ENCODE measurements at regions not wholly inside any gene's neighbourhood (a gene's known extent, or its start where the extent isn't known, plus 50 kb on each side); places are given as distances from the start of the nearest gene placed in this dataset.
"Not testable (repeated sequence)": the region's sequence is repeated elsewhere in the genome, so short reads cannot be mapped to it uniquely, and the experiment has no call there.

DNA sequence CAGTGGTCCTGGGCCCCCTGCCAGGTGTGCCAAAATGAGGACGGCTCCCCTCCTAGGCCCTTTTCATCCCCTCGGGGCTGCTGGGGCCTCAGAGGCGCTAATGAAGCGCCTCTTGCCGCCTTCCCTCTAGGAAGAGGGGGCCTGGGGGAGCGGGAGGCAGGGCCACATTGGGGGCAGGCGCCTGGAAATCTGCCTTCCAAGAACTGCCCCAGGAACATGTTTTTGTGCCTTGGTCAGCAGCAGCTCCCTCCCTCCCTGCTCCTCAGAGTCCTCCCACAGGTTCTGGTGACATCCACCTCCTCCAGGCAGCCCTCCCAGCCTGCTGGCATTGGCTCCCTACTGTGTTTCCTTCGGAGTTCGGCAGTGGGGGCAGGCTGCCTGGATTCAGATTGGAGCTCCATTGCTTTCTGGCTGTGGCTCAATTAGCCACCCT, 155.3 kb downstream of the CRLF3 start:
- not testable (repeated sequence) for ATAC-seq

GRCh38 chr17:30668360-30669181, 155.9 kb downstream of the CRLF3 start:
- peak; percentile 34 for ATAC-seq

DNA sequence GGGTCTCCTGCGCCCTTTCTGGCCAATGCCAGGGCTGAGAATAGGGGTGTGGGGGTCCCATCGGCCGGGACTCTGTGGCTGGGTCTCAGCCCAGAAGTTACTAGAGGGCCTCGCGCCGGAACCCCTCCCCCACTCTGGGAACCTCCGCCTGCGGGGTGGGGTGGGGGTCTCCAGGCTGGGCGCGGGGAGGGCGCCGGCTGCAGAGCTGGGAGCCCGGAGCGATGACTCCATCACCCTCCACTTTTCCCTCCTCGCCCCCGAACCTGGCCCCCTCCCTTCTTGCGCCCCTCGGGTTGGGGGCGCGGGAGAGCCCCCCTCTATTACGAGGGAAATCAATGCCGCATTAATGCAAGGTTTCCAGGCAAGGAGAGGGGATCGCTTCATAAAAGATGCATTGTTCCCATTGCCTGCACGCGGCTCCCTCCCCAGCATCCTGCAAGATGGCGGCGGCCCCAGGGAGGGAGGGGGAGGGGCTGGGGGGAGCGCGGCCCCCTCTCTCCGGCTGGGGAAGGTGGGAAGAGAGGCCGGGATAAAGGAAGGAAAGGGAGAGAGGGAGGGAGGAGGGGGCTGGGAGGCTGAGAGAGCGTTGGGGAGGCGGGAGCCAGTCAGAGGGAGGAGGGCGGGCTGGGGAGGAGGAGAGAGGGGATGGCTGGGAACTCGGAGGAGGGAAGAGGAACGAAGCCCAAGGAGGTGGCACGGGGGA, 156.7 kb downstream of the CRLF3 start:
- ATAC-seq: peak; percentile 95

DNA sequence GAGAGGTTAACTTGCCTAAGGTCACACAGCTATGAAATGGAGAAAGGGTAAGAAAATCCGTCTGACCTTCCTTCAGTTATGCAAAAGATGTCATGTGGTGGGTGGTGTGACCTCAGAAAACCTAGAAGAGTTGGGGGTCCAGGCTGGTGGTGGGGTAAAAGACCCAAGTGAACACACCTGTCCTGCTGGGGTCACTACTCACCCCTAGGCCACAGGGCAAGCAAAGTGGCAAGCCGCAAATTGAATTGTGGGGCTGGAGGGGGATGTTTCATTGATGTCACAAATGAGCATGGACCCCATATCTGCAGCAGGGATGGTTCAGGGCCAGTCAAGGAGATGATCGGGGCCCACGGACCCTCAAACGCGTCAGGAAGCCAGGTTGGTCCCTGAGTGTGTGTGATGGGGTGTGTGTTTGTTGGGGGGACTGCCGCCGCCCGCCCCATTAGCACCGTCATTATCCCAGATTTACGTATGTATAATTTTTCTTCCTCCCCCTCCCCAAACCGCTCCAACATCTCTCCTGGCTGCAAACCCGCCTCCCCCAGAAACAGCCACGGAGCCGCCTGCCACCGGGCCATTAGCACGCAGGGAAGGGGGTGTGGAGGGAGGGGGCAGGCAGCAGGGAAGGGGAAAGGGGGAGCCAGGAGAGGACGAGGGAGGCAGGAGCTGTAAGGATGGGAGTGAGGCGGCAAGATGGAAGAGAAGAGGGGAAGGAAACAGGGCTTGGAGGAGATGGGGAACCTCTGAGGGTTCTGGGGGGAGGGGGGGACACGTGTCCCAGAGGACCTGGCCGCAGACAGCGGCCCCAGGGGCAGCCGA, 157.4 kb downstream of the CRLF3 start:
- ATAC-seq: peak; percentile 32

DNA sequence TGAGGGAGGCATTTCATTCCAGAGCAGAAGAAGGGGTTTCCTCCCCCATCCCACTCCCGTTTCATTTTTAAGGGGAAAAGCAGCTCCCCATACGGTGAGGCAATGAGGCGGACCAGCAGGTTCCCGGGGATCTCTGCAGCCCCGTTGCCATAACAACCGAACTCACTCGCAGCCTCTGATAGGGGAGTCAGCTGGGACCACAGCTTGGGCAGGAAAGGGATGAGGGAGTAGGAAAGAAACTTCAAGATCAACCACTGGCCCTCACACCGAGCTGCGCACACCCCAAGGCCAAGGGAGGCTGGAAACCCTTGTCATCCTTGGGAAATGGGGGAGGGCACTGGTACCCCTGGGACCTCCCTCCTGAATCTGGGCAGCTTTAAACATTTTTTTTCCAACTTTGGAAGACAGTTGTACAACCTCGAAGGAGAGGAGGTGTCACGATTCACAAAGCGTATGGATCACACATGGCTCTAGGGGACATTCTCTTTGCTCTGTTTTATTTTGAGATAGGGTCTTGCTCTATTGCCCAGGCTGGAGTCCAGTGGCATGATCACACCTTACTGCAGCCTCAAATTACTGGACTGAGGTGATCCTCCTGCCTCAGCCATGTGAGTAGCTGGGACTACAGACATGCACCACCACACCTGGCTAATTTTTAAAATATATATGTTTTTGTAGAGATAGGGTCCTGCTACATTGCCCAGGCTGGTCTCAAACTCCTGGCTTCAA, 160.6 kb downstream of the CRLF3 start:
- not testable (repeated sequence) for ATAC-seq

DNA sequence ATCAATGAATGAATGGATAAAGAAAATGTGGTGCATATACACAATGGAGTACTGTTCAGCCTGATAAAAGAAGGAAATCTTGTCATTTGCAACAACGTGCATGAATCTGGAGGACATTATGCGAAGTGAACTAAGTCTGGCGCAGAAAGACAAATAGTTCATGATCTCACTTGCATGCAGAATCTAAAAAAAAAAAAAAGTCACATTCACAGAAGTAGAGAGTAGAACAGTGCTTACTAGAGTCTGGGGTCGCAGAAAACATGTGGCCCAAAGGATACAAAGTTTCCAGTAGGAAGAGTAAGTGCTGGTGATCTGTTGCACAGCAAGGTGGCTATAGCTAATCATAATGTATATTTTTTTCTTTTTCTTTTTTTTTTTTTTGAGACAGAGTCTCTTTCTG, 167.3 kb downstream of the CRLF3 start:
- ATAC-seq: not testable (repeated sequence)

DNA sequence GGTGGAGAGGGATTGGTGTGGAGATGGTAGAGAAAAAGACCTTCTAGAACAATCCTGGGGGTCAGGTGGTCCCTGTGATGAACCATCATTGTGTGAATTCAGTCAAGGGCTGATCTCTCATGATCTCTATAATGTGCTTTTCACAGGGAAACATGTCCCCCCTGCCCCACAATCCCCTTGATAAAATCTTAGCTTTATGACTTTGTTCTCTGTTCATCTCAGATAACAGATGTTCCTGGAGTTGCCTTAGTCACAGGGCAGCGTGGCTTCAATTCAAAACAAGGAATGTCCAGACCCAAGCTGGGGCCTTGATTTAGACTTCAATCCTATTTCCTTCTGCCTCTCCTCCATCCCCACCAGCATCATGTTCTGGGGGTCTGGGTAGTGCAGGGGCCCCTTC, 171.5 kb downstream of the CRLF3 start:
- not testable (repeated sequence) for ATAC-seq

- not testable (repeated sequence) for ATAC-seq
Observed at GRCh38 chr17:30650149-30650548, 172.9 kb downstream of the GOSR1 start.

- ATAC-seq: not testable (repeated sequence)
Observed at GRCh38 chr17:30648015-30648620, 170.9 kb downstream of the GOSR1 start.

GRCh38 chr17:30645875-30646274, 168.7 kb downstream of the GOSR1 start:
- not testable (repeated sequence) for ATAC-seq

DNA sequence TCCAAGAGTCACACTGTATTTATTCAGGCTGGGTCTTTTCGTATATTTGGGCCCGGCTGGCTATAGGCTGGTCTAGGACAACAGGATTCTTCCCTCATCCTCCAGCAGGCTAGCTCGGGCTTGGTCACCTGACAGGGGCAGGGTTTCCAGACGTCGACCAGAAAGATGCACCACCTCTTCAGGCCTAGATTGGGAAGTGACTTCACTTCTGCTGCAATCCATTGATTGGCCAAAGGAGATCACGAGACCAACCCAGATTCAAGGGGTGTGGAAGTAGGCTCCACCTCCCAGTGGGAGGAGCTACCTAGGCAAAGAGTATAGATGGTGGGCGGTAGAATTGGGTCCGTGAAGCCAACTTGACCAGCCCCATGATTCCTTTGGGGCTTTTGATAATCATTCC, 167.5 kb downstream of the GOSR1 start:
- ATAC-seq: peak; percentile 89

DNA sequence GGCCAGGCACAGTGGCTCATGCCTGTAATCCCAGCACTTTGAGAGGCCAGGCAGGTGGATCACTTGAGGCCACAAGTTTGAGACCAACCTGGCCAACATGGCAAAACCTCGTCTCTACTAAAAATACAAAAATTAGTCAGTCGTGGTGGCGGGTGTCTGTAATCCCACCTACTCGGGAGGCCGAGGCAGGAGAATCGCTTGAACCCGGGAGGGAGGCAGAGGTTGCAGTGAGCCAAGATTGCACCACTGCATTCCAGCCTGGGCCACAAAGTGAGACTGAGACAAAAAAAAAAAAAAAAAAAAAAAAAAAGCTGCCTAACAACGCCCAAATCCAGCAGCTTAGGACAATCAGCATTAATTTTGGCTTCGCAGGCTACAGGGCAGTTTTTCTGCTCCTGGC, 167.1 kb downstream of the GOSR1 start:
- ATAC-seq: not testable (repeated sequence)

DNA sequence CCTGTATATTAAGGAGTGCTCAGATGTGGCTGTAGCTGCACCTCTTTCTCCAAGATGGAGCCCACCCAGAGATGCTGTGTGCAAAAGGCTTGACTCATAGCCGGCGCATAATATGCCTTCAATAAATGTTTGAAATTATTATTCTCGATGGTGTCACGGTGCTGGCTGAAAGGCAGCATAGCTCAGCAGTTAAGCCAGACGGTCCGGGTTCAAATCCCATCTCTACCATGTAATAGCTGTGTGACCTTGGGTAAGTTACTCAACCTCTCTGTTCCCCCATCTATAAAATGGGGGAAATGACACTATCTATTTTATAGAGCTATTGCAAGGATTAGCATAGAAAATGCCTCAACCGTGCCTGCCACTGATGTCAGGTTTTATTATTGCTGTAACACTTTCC, 164.2 kb downstream of the GOSR1 start:
- not testable (repeated sequence) for ATAC-seq

- ATAC-seq: not testable (repeated sequence)
Observed at GRCh38 chr17:30639391-30639790, 162.2 kb downstream of the GOSR1 start.

GRCh38 chr17:30638968-30639367, 161.8 kb downstream of the GOSR1 start:
- ATAC-seq: not testable (repeated sequence)

DNA sequence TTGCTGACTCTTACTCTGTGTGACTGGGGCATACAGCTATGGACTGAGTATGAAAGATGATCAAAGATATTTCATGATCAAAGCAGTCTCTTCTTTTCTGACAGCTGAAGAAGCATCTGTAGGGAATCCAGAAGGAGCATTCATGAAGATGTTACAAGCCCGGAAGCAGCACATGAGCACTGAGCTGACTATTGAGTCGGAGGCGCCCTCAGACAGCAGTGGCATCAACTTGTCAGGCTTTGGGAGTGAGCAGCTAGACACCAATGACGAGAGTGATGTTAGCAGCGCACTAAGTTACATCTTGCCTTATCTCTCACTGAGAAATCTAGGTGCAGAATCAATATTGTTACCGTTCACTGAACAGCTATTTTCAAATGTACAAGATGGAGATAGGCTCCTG, 154.4 kb downstream of the GOSR1 start:
- ATAC-seq: not testable (repeated sequence)

DNA sequence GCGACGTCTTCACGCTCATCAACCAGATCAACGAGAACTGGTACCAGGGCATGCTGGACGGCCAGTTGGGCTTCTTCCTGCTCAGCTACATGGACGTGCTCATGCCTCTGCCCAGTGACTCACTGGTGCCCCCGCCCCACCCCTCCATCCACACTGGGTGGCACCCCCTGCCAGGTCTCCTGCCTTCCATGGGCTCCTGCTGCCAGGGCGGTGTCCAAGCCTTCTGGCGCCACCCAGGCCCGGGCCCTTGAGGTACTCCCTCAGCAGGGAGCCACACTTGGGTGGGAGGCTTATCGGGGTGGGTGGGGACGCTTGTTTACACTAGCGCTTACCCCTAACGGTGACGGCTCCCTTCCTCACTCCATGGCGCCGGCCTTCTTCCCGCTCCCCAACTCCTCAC, 148.2 kb downstream of the GOSR1 start:
- ATAC-seq: not testable (repeated sequence)

DNA sequence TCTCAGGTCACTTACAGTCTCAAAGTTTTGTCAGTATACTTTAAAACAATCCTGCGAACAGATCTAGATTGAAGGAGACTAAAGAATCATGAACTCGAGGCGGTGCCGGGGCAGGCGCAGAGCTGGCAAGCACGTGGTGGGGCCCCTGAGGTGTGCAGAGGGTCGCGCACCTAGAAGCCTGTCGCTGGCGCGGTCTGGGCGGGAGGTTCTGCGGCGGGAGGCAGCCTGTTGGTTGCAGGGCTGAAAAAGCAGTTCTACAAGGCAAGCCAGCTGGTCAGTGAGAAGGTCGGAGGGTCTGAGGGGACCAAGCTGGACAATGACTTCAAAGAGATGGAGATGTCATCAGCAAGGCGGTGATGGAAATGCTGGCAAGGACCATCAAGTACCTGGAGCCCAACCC, 147.0 kb downstream of the GOSR1 start:
- not testable (repeated sequence) for ATAC-seq

- ATAC-seq: not testable (repeated sequence)
Observed at GRCh38 chr17:30609682-30610081, 132.5 kb downstream of the GOSR1 start.

Data from SK-N-SH treated with all-trans-retinoic acid at 6 μM for 48 hours (cell line).